HG02943 (cell line): ENCODE measurements at regions not wholly inside any gene's neighbourhood (a gene's known extent, or its start where the extent isn't known, plus 50 kb on each side); places are given as distances from the start of the nearest gene placed in this dataset.
"Not testable (repeated sequence)": the region's sequence is repeated elsewhere in the genome, so short reads cannot be mapped to it uniquely, and the experiment has no call there.

Experiments used
- ATAC-seq: cut with Tn5 transposase; IDR thresholded peaks from one replicate; pipeline ENCODE4 v1.9.1; 2021; ENCODE audit warnings: mild to moderate bottlenecking, low read depth, moderate library complexity; ENCODE audit not compliant: unreplicated experiment

GRCh38 chr9:119698535-119698934 is 329.3 kb upstream of the BRINP1 start:
- no peak for ATAC-seq

GRCh38 chr9:119697996-119698395 is 328.8 kb upstream of the BRINP1 start:
- no peak for ATAC-seq

- ATAC-seq = no peak
Measured at GRCh38 chr9:119689879-119690278, 320.6 kb upstream of the BRINP1 start.

- no peak for ATAC-seq
Measured at GRCh38 chr9:119688547-119688946, 319.3 kb upstream of the BRINP1 start.

GRCh38 chr9:119677811-119678505 is 308.7 kb upstream of the BRINP1 start:
- no peak for ATAC-seq

GRCh38 chr9:119675951-119676350 is 306.7 kb upstream of the BRINP1 start:
- no peak for ATAC-seq

GRCh38 chr9:119672763-119673162 is 303.5 kb upstream of the BRINP1 start:
- ATAC-seq = not testable (repeated sequence)

GRCh38 chr9:119667916-119668315 is 298.7 kb upstream of the BRINP1 start:
- ATAC-seq = no peak

GRCh38 chr9:119667163-119667562 is 297.9 kb upstream of the BRINP1 start:
- ATAC-seq = no peak

GRCh38 chr9:119662329-119662728 is 293.1 kb upstream of the BRINP1 start:
- ATAC-seq = no peak

GRCh38 chr9:119652931-119653330 is 283.7 kb upstream of the BRINP1 start:
- ATAC-seq = no peak

GRCh38 chr9:119649205-119649604 is 280.0 kb upstream of the BRINP1 start:
- no peak for ATAC-seq

- ATAC-seq = no peak
Measured at GRCh38 chr9:119639287-119639955, 270.2 kb upstream of the BRINP1 start.

GRCh38 chr9:119634006-119634405 is 264.8 kb upstream of the BRINP1 start:
- no peak for ATAC-seq

GRCh38 chr9:119611565-119611964 is 242.3 kb upstream of the BRINP1 start:
- no peak for ATAC-seq

- ATAC-seq = no peak
Measured at GRCh38 chr9:119609277-119609971, 240.2 kb upstream of the BRINP1 start.

- ATAC-seq = no peak
Measured at GRCh38 chr9:119601632-119602031, 232.4 kb upstream of the BRINP1 start.

- ATAC-seq = no peak
Measured at GRCh38 chr9:119597499-119597898, 228.3 kb upstream of the BRINP1 start.

GRCh38 chr9:119596703-119597102 is 227.5 kb upstream of the BRINP1 start:
- no peak for ATAC-seq

GRCh38 chr9:119588874-119589744 is 219.9 kb upstream of the BRINP1 start:
- no peak for ATAC-seq

GRCh38 chr9:119577881-119578280 is 208.6 kb upstream of the BRINP1 start:
- ATAC-seq = no peak
